ENCODE measurements at regions not wholly inside any gene's neighbourhood (a gene's known extent, or its start where the extent isn't known, plus 50 kb on each side); places are given as distances from the start of the nearest gene placed in this dataset.
A peak's percentile ranks its signal among the peaks of the same experiment; 100 is the strongest.

DNA sequence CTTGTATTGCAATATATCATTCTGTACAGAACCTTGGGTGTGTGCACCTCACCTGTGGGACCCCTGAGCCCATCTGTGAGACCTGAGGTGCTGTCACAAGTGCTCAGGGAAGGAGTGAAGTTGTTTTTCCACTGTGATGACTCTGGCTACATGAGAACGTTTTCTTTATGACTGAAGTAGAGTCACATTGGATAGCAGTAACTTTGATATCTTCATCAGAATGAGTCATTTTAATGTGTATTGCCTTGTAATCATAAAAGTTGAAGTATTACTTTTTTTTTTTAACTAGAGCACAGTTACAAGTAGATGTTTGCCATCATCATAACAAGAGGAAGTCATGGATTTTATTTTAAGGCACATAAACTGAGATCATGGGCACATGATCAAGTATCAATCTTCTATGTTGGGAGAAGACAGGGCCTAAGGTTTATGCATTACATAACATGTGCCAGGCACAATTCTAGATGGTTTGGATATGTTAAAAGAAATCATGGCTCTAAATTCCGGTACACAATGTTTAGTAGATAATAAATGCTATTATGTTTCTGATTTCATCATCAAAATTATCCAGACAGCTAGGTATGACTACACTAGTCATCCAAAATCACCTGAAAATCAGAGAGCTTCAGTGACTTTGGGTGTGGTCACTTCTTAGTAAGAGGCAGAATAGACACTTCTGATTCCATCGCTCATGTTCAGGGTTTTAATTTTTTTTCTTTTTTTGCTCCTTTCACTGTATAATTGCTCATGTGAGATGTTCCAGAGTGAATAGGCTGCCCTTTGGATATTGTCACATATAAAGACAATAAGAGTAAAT is 82.7 kb upstream of the KLF6 start:
- DNase-seq (ENCODE audit: low read depth, low spot score) (peak; percentile 31), FAIRE-seq (no peak)
- Histone ChIP-seq H4K20me1 (replicated peaks; ENCODE audit: control insufficient read depth, extremely low read depth, insufficient read depth, low read length) (no peaks in the 10 kb centered on the region), H3K9me1 (replicated peaks; ENCODE audit: control insufficient read depth, extremely low read depth, insufficient read depth, low read length) (no peaks in the 10 kb centered on the region), H2AFZ (ENCODE audit: low read depth, low read length) (no peak overlapping the region), H3K27me3 (ENCODE audit: control insufficient read depth in 2 of 2, insufficient read depth in 2 of 2, low read length in 2 of 2) (no peaks in the 10 kb centered on the region), H3K4me3 (replicated peaks in 1 of 3; ENCODE audit: insufficient read depth in 1 of 3, low read depth in 1 of 3, low read length in 3 of 3) (no peak overlapping the region), H3K79me2 (ENCODE audit: control insufficient read depth, insufficient read depth, low read length) (no peaks in the 10 kb centered on the region), H3K9me3 (replicated peaks; ENCODE audit: control insufficient read depth, insufficient read depth, low read length) (no peaks in the 10 kb centered on the region), H3K4me2 (ENCODE audit: insufficient read depth, low read length) (no peak overlapping the region), H3K9ac (replicated peaks; ENCODE audit: extremely low read depth, insufficient read depth, low read length) (no peak overlapping the region), H3K4me1 (ENCODE audit: control insufficient read depth, extremely low read depth, insufficient read depth, low read length) (no peaks in the 10 kb centered on the region), H3K36me3 (ENCODE audit: control insufficient read depth in 2 of 2, extremely low read depth in 1 of 2, insufficient read depth in 2 of 2, low read length in 2 of 2) (no peaks in the 10 kb centered on the region), H3K27ac (ENCODE audit: insufficient read depth, low read depth, low read length) (no peak overlapping the region)
- dilution Hi-C loops (cut with MboI; ENCODE audit: extremely low pct_ligation_motif_present, low sequenced_read_pairs): no loop called here
- ChIA-PET POLR2A (no interaction called here), CTCF (no interaction called here)
- no peak for TF ChIP-seq POLR2AphosphoS5 (IDR thresholded peaks at IDR 0.05; ENCODE audit: insufficient read depth, low read depth, low read length)
- TF ChIP-seq, protein P1, sequence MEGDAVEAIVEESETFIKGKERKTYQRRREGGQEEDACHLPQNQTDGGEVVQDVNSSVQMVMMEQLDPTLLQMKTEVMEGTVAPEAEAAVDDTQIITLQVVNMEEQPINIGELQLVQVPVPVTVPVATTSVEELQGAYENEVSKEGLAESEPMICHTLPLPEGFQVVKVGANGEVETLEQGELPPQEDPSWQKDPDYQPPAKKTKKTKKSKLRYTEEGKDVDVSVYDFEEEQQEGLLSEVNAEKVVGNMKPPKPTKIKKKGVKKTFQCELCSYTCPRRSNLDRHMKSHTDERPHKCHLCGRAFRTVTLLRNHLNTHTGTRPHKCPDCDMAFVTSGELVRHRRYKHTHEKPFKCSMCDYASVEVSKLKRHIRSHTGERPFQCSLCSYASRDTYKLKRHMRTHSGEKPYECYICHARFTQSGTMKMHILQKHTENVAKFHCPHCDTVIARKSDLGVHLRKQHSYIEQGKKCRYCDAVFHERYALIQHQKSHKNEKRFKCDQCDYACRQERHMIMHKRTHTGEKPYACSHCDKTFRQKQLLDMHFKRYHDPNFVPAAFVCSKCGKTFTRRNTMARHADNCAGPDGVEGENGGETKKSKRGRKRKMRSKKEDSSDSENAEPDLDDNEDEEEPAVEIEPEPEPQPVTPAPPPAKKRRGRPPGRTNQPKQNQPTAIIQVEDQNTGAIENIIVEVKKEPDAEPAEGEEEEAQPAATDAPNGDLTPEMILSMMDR (IDR thresholded peaks at IDR 0.05; ENCODE audit: extremely low read depth in 1 of 2, insufficient read depth in 1 of 2, low read depth in 1 of 2, low read length in 2 of 2): no peak
- TF ChIP-seq GATA2 (IDR thresholded peaks at IDR 0.05; ENCODE audit: insufficient read depth, insufficient read length, low read depth, low read length): no peak
- TF ChIP-seq EZH2 (IDR thresholded peaks at IDR 0.05; ENCODE audit: borderline replicate concordance, low read depth, low read length, severe bottlenecking): no peak
- TF ChIP-seq, protein P2, sequence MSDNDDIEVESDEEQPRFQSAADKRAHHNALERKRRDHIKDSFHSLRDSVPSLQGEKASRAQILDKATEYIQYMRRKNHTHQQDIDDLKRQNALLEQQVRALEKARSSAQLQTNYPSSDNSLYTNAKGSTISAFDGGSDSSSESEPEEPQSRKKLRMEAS (IDR thresholded peaks at IDR 0.05; ENCODE audit: insufficient read depth, insufficient read length): no peak
- TF ChIP-seq JUN (IDR thresholded peaks at IDR 0.05; ENCODE audit: borderline replicate concordance, insufficient read depth, insufficient read length, low read depth): peak; percentile 16
- peak; percentile 47 for TF ChIP-seq FOS (IDR thresholded peaks at IDR 0.05; ENCODE audit: borderline replicate concordance, insufficient read depth, low read length)
- TF ChIP-seq POLR2A (IDR thresholded peaks at IDR 0.05; ENCODE audit: low read depth, low read length): no peak
- no peak for TF ChIP-seq MYC (IDR thresholded peaks at IDR 0.05; ENCODE audit: low read depth, low read length)
- intact Hi-C loops (cut with micrococcal nuclease): no loop called here
- BruUV-seq (replicated peaks): no TSS peak
